ENCODE measurements at regions not wholly inside any gene's neighbourhood (a gene's known extent, or its start where the extent isn't known, plus 50 kb on each side); places are given as distances from the start of the nearest gene placed in this dataset.
A peak's percentile ranks its signal among the peaks of the same experiment; 100 is the strongest.

DNA sequence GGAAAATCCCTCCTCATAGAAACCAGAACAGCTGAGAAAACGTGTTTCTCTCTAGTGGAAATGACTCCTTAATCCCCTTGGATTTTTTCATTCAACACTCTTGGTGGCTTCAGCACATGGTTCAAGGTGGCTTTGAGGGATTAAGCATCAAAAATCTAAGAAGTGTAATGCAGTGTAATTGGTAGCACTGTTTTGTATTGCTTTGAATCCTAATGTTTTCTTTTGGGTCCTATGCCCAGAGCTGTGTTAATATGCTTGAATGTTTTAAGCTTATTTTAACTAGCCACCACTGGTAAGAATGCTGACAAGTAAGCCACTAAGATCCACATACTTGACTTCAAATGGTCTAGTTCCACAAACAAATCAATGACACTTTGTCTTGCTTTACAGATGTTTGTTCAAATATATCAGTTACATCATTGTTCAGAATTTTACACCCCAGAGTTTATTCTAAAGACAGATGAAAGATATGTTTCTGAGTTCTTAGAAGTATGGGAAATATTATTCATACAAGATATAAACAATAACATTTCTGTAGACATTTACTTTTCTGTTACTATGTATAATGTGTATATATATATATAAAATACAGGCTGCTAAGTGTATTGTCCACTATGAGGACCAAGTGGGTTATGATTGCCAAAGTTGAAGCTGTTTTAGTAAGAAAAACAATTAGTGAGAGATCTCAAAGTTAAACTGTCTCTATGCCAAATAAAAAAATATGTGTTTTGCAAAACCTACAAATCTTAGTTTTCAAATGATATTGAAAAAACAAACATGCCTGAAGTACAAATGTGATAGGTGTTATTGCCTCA lies 220.8 kb downstream of the OGFRL1 start:
- DNase-seq: no peak
- no peaks in the 10 kb centered on the region for H3K9me3 ChIP-seq
- H3K36me3 ChIP-seq: no peaks in the 10 kb centered on the region
- intact Hi-C loops (cut with DNase I; ENCODE audit: low total_unique reads): loop anchor here (5.0 kb wide), 1 partner anchor 127 kb away; no protein-coding TSS in a partner anchor
- TF ChIP-seq, protein P1, sequence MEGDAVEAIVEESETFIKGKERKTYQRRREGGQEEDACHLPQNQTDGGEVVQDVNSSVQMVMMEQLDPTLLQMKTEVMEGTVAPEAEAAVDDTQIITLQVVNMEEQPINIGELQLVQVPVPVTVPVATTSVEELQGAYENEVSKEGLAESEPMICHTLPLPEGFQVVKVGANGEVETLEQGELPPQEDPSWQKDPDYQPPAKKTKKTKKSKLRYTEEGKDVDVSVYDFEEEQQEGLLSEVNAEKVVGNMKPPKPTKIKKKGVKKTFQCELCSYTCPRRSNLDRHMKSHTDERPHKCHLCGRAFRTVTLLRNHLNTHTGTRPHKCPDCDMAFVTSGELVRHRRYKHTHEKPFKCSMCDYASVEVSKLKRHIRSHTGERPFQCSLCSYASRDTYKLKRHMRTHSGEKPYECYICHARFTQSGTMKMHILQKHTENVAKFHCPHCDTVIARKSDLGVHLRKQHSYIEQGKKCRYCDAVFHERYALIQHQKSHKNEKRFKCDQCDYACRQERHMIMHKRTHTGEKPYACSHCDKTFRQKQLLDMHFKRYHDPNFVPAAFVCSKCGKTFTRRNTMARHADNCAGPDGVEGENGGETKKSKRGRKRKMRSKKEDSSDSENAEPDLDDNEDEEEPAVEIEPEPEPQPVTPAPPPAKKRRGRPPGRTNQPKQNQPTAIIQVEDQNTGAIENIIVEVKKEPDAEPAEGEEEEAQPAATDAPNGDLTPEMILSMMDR (IDR thresholded peaks at IDR 0.05): no peak
- peaks cover 0 to 30% (median 2%) of the 10 kb centered on the region in 4 donors for H3K4me1 ChIP-seq
- peak overlapping the region in 1 of 2 donors; percentile 26 for H3K27ac ChIP-seq
- H3K27me3 ChIP-seq: no peaks in the 10 kb centered on the region
- H3K4me3 ChIP-seq: no peak overlapping the region

DNA sequence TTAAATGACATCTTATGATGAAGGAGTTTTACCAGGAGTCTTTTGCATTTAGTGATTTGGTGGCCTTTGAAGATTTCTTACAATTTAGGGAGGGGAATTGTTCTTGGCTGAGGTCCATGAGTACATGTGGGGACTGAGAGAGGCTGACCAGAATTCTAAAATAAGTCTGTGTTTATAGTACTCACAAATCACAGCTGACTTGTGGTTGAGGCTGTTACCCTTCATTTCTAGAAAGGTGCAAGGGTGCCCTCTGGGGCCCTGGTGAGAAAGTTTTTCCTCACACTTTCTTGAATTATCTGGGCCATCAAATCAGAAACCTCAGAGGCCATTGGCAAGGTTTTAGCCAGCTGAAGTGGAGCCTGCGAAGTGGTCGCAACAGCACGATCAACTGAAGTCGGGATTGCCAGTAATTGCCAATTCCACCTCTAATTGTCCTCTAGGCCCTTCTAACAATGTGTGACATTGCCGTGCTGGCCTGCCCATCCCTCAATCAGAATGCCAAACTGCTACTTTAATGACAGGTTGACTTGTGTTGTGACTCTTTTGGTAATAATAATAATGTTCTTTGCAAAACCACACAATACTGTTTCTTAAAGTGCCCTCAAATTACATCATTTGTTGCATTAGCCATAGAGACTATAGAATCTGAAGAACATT lies 221.6 kb downstream of the OGFRL1 start:
- Histone ChIP-seq H3K36me3 (no peaks in the 10 kb centered on the region), H3K27ac (peak overlapping the region in 1 of 2 donors; percentile 26), H3K27me3 (no peaks in the 10 kb centered on the region), H3K4me3 (no peak overlapping the region), H3K9me3 (no peaks in the 10 kb centered on the region), H3K4me1 (peaks cover 0 to 30% (median 2%) of the 10 kb centered on the region in 4 donors)
- DNase-seq: peak; percentile 49 to 77
- TF ChIP-seq, protein P1 (IDR thresholded peaks at IDR 0.05): peak; percentile 78 to 89
- intact Hi-C loops (cut with DNase I; ENCODE audit: low total_unique reads): loop anchor here (5.0 kb wide), 1 partner anchor 128 kb away; no protein-coding TSS in a partner anchor

DNA sequence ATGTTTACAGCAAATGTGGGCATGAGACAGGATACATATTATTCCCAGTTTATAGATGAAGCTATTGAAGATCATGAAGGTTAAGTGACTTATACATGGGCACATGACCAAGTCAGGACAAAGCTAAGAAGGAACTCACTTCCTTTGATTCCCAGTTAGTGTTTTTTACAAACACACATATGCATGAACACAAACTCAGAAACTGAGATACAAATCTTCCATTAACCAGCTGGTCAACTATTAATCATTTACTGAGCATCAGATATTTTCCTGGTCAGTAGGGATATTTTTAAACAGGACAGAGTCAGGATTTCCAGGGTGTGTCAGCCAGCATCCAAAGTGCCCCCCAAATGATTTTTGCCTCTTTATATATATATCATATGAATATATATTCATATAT lies 222.2 kb downstream of the OGFRL1 start:
- Histone ChIP-seq H3K27ac (no peak overlapping the region), H3K4me1 (peaks cover 0 to 30% (median 2%) of the 10 kb centered on the region in 4 donors), H3K4me3 (no peak overlapping the region), H3K9me3 (no peaks in the 10 kb centered on the region), H3K27me3 (no peaks in the 10 kb centered on the region), H3K36me3 (no peaks in the 10 kb centered on the region)
- intact Hi-C loops (cut with DNase I; ENCODE audit: low total_unique reads): loop anchor here (5.0 kb wide), 1 partner anchor 129 kb away; no protein-coding TSS in a partner anchor
- TF ChIP-seq, protein P1 (IDR thresholded peaks at IDR 0.05): no peak
- DNase-seq: no peak

DNA sequence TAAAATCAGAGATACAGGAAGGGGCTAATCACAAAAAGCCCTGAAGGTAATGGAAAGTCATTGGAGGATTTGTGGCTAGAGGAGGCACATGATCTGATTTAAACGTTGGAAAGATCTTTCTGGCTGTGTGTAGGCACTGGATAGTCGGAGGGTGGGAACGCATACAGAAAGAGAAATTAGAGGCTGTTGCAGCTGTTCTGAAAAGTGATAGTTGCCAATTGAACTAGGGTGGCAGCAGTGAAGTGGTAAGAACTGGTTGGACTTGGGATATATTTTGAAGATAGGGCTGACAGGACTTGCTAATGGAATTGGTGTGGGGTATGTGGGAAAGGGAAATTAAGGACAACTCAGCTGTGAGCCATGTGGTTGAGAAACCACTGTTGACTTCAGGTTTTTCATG lies 223.6 kb downstream of the OGFRL1 start:
- H3K4me1 ChIP-seq: peaks cover 0 to 30% (median 2%) of the 10 kb centered on the region in 4 donors
- H3K9me3 ChIP-seq: no peaks in the 10 kb centered on the region
- no peak overlapping the region for H3K27ac ChIP-seq
- no peaks in the 10 kb centered on the region for H3K27me3 ChIP-seq
- H3K36me3 ChIP-seq: no peaks in the 10 kb centered on the region
- intact Hi-C loops (cut with DNase I; ENCODE audit: low total_unique reads): loop anchor here (5.0 kb wide), 1 partner anchor 130 kb away; no protein-coding TSS in a partner anchor
- H3K4me3 ChIP-seq: no peak overlapping the region
- TF ChIP-seq, protein P1 (IDR thresholded peaks at IDR 0.05): no peak
- no peak for DNase-seq

- Histone ChIP-seq H3K4me3 (no peak overlapping the region), H3K27me3 (no peaks in the 10 kb centered on the region), H3K9me3 (no peaks in the 10 kb centered on the region), H3K36me3 (no peaks in the 10 kb centered on the region), H3K4me1 (peaks cover 0 to 30% (median 2%) of the 10 kb centered on the region in 4 donors), H3K27ac (no peak overlapping the region)
- no peak for DNase-seq
- TF ChIP-seq, protein P1 (IDR thresholded peaks at IDR 0.05): no peak
- intact Hi-C loops (cut with DNase I; ENCODE audit: low total_unique reads): loop anchor here (5.0 kb wide), 1 partner anchor 131 kb away; no protein-coding TSS in a partner anchor
These were observed 224.4 kb downstream of the OGFRL1 start for GRCh38 chr6:71513036-71513435.

All from tibial artery (tissue), 4 donors.